ENCODE measurements at regions not wholly inside any gene's neighbourhood (a gene's known extent, or its start where the extent isn't known, plus 50 kb on each side); places are given as distances from the start of the nearest gene placed in this dataset.

- no peak overlapping the region for H3K4me3 ChIP-seq (ENCODE audit: low read depth, low read length)
- no peak for DNase-seq (ENCODE audit: low read depth)
- no peak for TF ChIP-seq CTCF (IDR thresholded peaks at IDR 0.05; ENCODE audit: insufficient read depth, low read depth, low read length, missing control alignments)
Measured at GRCh38 chr2:234626566-234627130, 129.8 kb upstream of the ARL4C start.

GRCh38 chr2:234625626-234626250, 128.9 kb upstream of the ARL4C start:
- no peak overlapping the region for H3K4me3 ChIP-seq (ENCODE audit: low read depth, low read length)
- no peak for TF ChIP-seq CTCF (IDR thresholded peaks at IDR 0.05; ENCODE audit: insufficient read depth, low read depth, low read length, missing control alignments)
- DNase-seq (ENCODE audit: low read depth) = no peak

GRCh38 chr2:234623521-234623991, 126.7 kb upstream of the ARL4C start:
- no peak for DNase-seq (ENCODE audit: low read depth)
- no peak for TF ChIP-seq CTCF (IDR thresholded peaks at IDR 0.05; ENCODE audit: insufficient read depth, low read depth, low read length, missing control alignments)
- no peak overlapping the region for H3K4me3 ChIP-seq (ENCODE audit: low read depth, low read length)

DNA sequence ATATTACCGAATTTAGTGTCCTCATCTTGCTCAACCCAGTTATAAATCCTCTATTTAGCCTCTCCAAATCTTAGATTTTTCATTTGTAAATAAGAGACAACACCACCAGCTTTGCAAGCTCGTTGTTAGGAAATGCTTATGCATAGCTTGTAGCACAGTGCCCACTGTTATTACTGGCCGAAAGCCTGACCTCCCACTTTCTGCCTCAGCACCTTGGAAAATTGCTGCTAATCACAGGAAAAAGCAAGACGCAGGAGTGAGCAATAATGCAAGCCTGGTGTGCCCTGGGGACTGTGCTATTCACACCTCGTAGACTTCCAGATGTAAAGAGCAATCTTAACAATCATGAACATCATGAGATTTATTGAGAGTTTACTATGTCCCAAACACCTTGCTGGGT, 124.2 kb upstream of the ARL4C start:
- TF ChIP-seq CTCF (IDR thresholded peaks at IDR 0.05; ENCODE audit: insufficient read depth, low read depth, low read length, missing control alignments) = no peak

DNA sequence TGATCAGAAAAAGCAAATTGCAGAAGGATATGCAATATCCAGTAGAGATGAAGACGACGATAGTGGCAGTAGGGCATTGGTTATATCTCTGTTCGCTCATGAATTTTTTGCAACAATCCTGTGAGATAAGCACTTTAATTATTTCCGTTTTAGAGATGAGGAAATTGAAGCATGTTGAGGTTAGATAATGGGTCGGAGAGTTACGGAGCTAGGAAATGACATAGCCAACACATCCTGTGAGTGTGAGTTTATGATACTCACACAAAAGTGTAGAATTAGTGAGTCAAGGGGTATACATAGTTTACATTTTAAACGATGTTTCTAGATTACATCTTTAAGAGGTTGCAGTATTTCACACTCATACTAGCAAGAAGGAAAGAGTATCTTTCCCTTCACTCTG, 123.1 kb upstream of the ARL4C start:
- H3K4me3 ChIP-seq (ENCODE audit: low read depth, low read length) = no peak overlapping the region
- no peak for DNase-seq (ENCODE audit: low read depth)
- TF ChIP-seq CTCF (IDR thresholded peaks at IDR 0.05; ENCODE audit: insufficient read depth, low read depth, low read length, missing control alignments) = no peak

More for the DNA sequence above, 124.2 kb upstream of the ARL4C start:
- no peak for DNase-seq (ENCODE audit: low read depth)
- H3K4me3 ChIP-seq (ENCODE audit: low read depth, low read length) = no peak overlapping the region

DNA sequence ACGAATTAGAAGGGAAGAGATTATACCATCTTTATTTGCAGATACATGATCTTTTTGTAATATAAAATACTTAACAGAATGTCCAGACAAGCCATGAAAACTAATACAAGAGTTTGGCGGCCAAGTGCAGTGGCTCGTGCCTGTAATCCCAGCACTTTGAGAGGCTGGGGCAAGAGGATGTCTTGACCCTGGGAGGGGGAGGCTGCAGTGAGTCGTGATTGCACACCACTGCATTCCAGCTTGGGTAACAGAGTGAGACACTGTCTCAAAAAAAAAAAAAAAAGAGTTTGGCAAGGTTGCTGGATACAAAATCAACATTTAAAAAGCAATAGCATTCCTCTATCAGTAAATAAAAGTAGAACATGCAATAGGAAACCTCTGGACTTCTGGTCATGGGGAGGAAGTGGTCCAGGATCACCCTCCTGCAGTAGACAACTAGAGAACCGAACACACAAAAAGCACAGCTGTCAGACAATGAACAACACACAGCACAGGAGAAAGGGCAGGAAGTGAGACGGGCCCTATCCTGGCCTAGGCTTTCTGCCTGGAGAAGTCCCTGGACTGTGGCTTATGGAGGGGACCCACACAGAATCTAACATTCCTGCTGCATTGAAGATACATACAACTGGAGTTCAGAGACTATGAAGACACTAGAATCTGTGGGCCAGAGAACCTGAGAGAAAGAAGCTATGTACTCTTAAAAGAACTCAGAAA, 118.9 kb upstream of the ARL4C start:
- no peak for DNase-seq (ENCODE audit: low read depth)
- no peak overlapping the region for H3K4me3 ChIP-seq (ENCODE audit: low read depth, low read length)
- no peak for TF ChIP-seq CTCF (IDR thresholded peaks at IDR 0.05; ENCODE audit: insufficient read depth, low read depth, low read length, missing control alignments)
